Activated naive CD4-positive, alpha-beta T cell treated with anti-CD3 and anti-CD28 coated beads for 36 hours (primary cell): ENCODE measurements at regions not wholly inside any gene's neighbourhood (a gene's known extent, or its start where the extent isn't known, plus 50 kb on each side); places are given as distances from the start of the nearest gene placed in this dataset.

ENCODE experiments used
- CTCF ChIA-PET: fragments of 350-600 bp; sonication (Branson Sonifier 250); formaldehyde crosslinking; loops from one replicate; lab custom pipeline; 2021; ENCODE audit warnings: antibody characterized with exemption; lab: Charles Lee
- DNase-seq: peaks from one replicate; pipeline ENCODE4 v3.0.0-alpha.2; 2020
- H3K27ac Mint-ChIP-seq: one replicate; pipeline ENCODE4 v1.8.0; 2021; ENCODE audit warnings: mild to moderate bottlenecking, mixed read lengths
- H3K27me3 Mint-ChIP-seq: one replicate; pipeline ENCODE4 v1.8.0; 2021; ENCODE audit warnings: low read depth, mixed read lengths
- H3K36me3 Mint-ChIP-seq: one replicate; pipeline ENCODE4 v1.8.0; 2021; ENCODE audit warnings: low read depth, mixed read lengths
- H3K4me1 Mint-ChIP-seq: one replicate; pipeline ENCODE4 v1.8.0; 2021; ENCODE audit warnings: low read depth, mixed read lengths
- H3K4me3 Mint-ChIP-seq: one replicate; pipeline ENCODE4 v1.8.0; 2021; ENCODE audit warnings: mild to moderate bottlenecking, moderate library complexity, mixed read lengths
- H3K9me3 Mint-ChIP-seq: one replicate; pipeline ENCODE4 v1.8.0; 2021; ENCODE audit warnings: mixed read lengths
- intact Hi-C: fragments of 100-400 bp; cut with micrococcal nuclease; formaldehyde crosslinking; loops from one replicate; pipeline ENCODE4 v1.15.1; 2023

- no peak overlapping the region for H3K27ac Mint-ChIP-seq
Measured at GRCh38 chr12:58761308-58761707, 159.0 kb downstream of the LRIG3 start.

GRCh38 chr12:58764100-58764953 is 156.0 kb downstream of the LRIG3 start:
- H3K9me3 Mint-ChIP-seq, result peaks cover 7% of the 10 kb centered on the region
- no peak overlapping the region for H3K4me3 Mint-ChIP-seq
- H3K27me3 Mint-ChIP-seq, result no peaks in the 10 kb centered on the region
- no peaks in the 10 kb centered on the region for H3K36me3 Mint-ChIP-seq
- no peak overlapping the region for H3K27ac Mint-ChIP-seq
- CTCF ChIA-PET, result no interaction called here
- H3K4me1 Mint-ChIP-seq, result no peaks in the 10 kb centered on the region
- intact Hi-C loops, result no loop called here
- DNase-seq, result no peak

More at GRCh38 chr12:58761308-58761707, 159.0 kb downstream of the LRIG3 start:
- Mint-ChIP-seq H3K36me3 (no peaks in the 10 kb centered on the region), H3K4me3 (no peak overlapping the region), H3K27me3 (no peaks in the 10 kb centered on the region), H3K4me1 (no peaks in the 10 kb centered on the region), H3K9me3 (peaks cover 6% of the 10 kb centered on the region)
- CTCF ChIA-PET, result no interaction called here
- intact Hi-C loops, result no loop called here
- DNase-seq, result no peak

GRCh38 chr12:58765076-58765475 is 155.2 kb downstream of the LRIG3 start:
- H3K4me1 Mint-ChIP-seq, result no peaks in the 10 kb centered on the region
- H3K9me3 Mint-ChIP-seq, result peaks cover 7% of the 10 kb centered on the region
- CTCF ChIA-PET, result no interaction called here
- intact Hi-C loops, result no loop called here
- no peaks in the 10 kb centered on the region for H3K27me3 Mint-ChIP-seq
- H3K4me3 Mint-ChIP-seq, result no peak overlapping the region
- no peak for DNase-seq
- no peak overlapping the region for H3K27ac Mint-ChIP-seq
- H3K36me3 Mint-ChIP-seq, result no peaks in the 10 kb centered on the region

- no peak for DNase-seq
- H3K27ac Mint-ChIP-seq, result no peak overlapping the region
- H3K9me3 Mint-ChIP-seq, result peaks cover 7% of the 10 kb centered on the region
- no peaks in the 10 kb centered on the region for H3K36me3 Mint-ChIP-seq
- no peaks in the 10 kb centered on the region for H3K4me1 Mint-ChIP-seq
- H3K4me3 Mint-ChIP-seq, result no peak overlapping the region
- no peaks in the 10 kb centered on the region for H3K27me3 Mint-ChIP-seq
- CTCF ChIA-PET, result no interaction called here
- intact Hi-C loops, result no loop called here
Measured at GRCh38 chr12:58765653-58766512, 154.4 kb downstream of the LRIG3 start.

GRCh38 chr12:58766513-58766870 is 153.8 kb downstream of the LRIG3 start:
- Mint-ChIP-seq H3K9me3 (peaks cover 7% of the 10 kb centered on the region), H3K36me3 (no peaks in the 10 kb centered on the region), H3K4me3 (no peak overlapping the region), H3K27ac (no peak overlapping the region), H3K27me3 (no peaks in the 10 kb centered on the region), H3K4me1 (no peaks in the 10 kb centered on the region)
- CTCF ChIA-PET, result no interaction called here
- intact Hi-C loops, result no loop called here
- DNase-seq, result no peak

GRCh38 chr12:58767496-58767895 is 152.8 kb downstream of the LRIG3 start:
- intact Hi-C loops, result no loop called here
- CTCF ChIA-PET, result no interaction called here
- no peak overlapping the region for H3K27ac Mint-ChIP-seq

GRCh38 chr12:58773986-58774385 is 146.3 kb downstream of the LRIG3 start:
- intact Hi-C loops, result no loop called here
- CTCF ChIA-PET, result no interaction called here
- H3K27me3 Mint-ChIP-seq, result no peaks in the 10 kb centered on the region
- no peak overlapping the region for H3K4me3 Mint-ChIP-seq
- DNase-seq, result no peak
- no peak overlapping the region for H3K27ac Mint-ChIP-seq
- peaks cover 4% of the 10 kb centered on the region for H3K9me3 Mint-ChIP-seq
- H3K4me1 Mint-ChIP-seq, result no peaks in the 10 kb centered on the region
- H3K36me3 Mint-ChIP-seq, result no peaks in the 10 kb centered on the region

More at GRCh38 chr12:58767496-58767895, 152.8 kb downstream of the LRIG3 start:
- Mint-ChIP-seq H3K4me1 (no peaks in the 10 kb centered on the region), H3K4me3 (no peak overlapping the region), H3K36me3 (no peaks in the 10 kb centered on the region), H3K27me3 (no peaks in the 10 kb centered on the region), H3K9me3 (peaks cover 7% of the 10 kb centered on the region)
- no peak for DNase-seq

GRCh38 chr12:58774731-58775130 is 145.6 kb downstream of the LRIG3 start:
- H3K9me3 Mint-ChIP-seq, result no peaks in the 10 kb centered on the region
- H3K4me1 Mint-ChIP-seq, result no peaks in the 10 kb centered on the region
- H3K4me3 Mint-ChIP-seq, result no peak overlapping the region
- CTCF ChIA-PET, result no interaction called here
- H3K27me3 Mint-ChIP-seq, result no peaks in the 10 kb centered on the region
- intact Hi-C loops, result no loop called here
- DNase-seq, result no peak
- no peak overlapping the region for H3K27ac Mint-ChIP-seq
- no peaks in the 10 kb centered on the region for H3K36me3 Mint-ChIP-seq

GRCh38 chr12:58775396-58775795 is 144.9 kb downstream of the LRIG3 start:
- DNase-seq, result no peak
- Mint-ChIP-seq H3K9me3 (no peaks in the 10 kb centered on the region), H3K36me3 (no peaks in the 10 kb centered on the region), H3K27me3 (no peaks in the 10 kb centered on the region), H3K27ac (no peak overlapping the region), H3K4me1 (no peaks in the 10 kb centered on the region), H3K4me3 (no peak overlapping the region)
- CTCF ChIA-PET, result no interaction called here
- intact Hi-C loops, result no loop called here

- intact Hi-C loops, result no loop called here
- no peaks in the 10 kb centered on the region for H3K4me1 Mint-ChIP-seq
- H3K4me3 Mint-ChIP-seq, result no peak overlapping the region
- no peak for DNase-seq
- no peaks in the 10 kb centered on the region for H3K27me3 Mint-ChIP-seq
- H3K27ac Mint-ChIP-seq, result no peak overlapping the region
- no peaks in the 10 kb centered on the region for H3K36me3 Mint-ChIP-seq
- CTCF ChIA-PET, result no interaction called here
- no peaks in the 10 kb centered on the region for H3K9me3 Mint-ChIP-seq
Measured at GRCh38 chr12:58776144-58776543, 144.2 kb downstream of the LRIG3 start.

- H3K9me3 Mint-ChIP-seq, result no peaks in the 10 kb centered on the region
- DNase-seq, result no peak
- CTCF ChIA-PET, result no interaction called here
- H3K27me3 Mint-ChIP-seq, result no peaks in the 10 kb centered on the region
- intact Hi-C loops, result no loop called here
- H3K4me3 Mint-ChIP-seq, result no peak overlapping the region
- no peak overlapping the region for H3K27ac Mint-ChIP-seq
- no peaks in the 10 kb centered on the region for H3K4me1 Mint-ChIP-seq
- H3K36me3 Mint-ChIP-seq, result no peaks in the 10 kb centered on the region
Measured at GRCh38 chr12:58777815-58778214, 142.5 kb downstream of the LRIG3 start.

GRCh38 chr12:58781609-58782008 is 138.7 kb downstream of the LRIG3 start:
- Mint-ChIP-seq H3K4me1 (no peaks in the 10 kb centered on the region), H3K27ac (no peak overlapping the region), H3K4me3 (no peak overlapping the region), H3K27me3 (no peaks in the 10 kb centered on the region), H3K36me3 (no peaks in the 10 kb centered on the region), H3K9me3 (peaks cover 3% of the 10 kb centered on the region)
- intact Hi-C loops, result no loop called here
- no peak for DNase-seq
- CTCF ChIA-PET, result no interaction called here
